GM12878 (cell line): ENCODE measurements at regions not wholly inside any gene's neighbourhood (a gene's known extent, or its start where the extent isn't known, plus 50 kb on each side); places are given as distances from the start of the nearest gene placed in this dataset.

Experiments used
- ATAC-seq: fragments of 200-7000 bp; cut with Tn5 transposase; 3 replicates; pipeline ENCODE4 v1.9.1; 2020; ENCODE audit warnings: mild to moderate bottlenecking, moderate library complexity
- BruUV-seq: library from RNA; stranded (reverse); fragments of 400-500 nt; replicated peaks from 2 replicates; lab custom pipeline; 2021; lab: Mats Ljungman, UMichigan
- CTCF ChIA-PET: fragments of 300-600 bp; sonication (Branson Sonifier 250); formaldehyde crosslinking; extraction: SDS; loops from one replicate; lab custom pipeline; 2021; ENCODE audit warnings: inconsistent platforms; lab: Yijun Ruan, JAX
- POLR2A ChIA-PET: fragments of 350-600 bp; formaldehyde crosslinking; extraction: SDS; loops from one replicate; lab custom pipeline; 2021; ENCODE audit warnings: inconsistent platforms; lab: Charles Lee
- RAD21 ChIA-PET: fragments of 300-600 bp; sonication (Branson Sonifier 250); formaldehyde crosslinking; loops from one replicate; lab custom pipeline; 2023; ENCODE audit warnings: antibody characterized with exemption; ENCODE audit not compliant: unreplicated experiment; lab: Charles Lee
- SMC1A ChIA-PET: fragments of 300-600 bp; sonication (Branson Sonifier 250); formaldehyde crosslinking; loops from one replicate; lab custom pipeline; 2023; ENCODE audit not compliant: unreplicated experiment, uncharacterized antibody; lab: Charles Lee
- DNase-seq: peaks from one replicate; pipeline ENCODE4 v3.0.0-alpha.2; 2011; ENCODE audit warnings: low read depth, low spot score
- FAIRE-seq: peaks from 3 replicates; lab custom pipeline; 2011; peaks lifted over from hg19 to GRCh38; lab: Jason Lieb, UNC
- H2AFZ ChIP-seq: 2 replicates; pipeline ENCODE4 v1.6.0; 2011; ENCODE audit warnings: low read depth, low read length, control low read depth; ENCODE audit not compliant: control insufficient read depth
- H3K27ac ChIP-seq: 2 replicates; pipeline ENCODE4 v1.5.1; 2011; ENCODE audit warnings: control low read depth; ENCODE audit not compliant: control insufficient read depth, insufficient read depth
- H3K27me3 ChIP-seq, 2 experiments: replicated peaks in 1 of 2; 2 replicates each; pipeline versions ENCODE4 v1.6.0 to v1.6.1; 2011; ENCODE audit warnings: low read length in 1 of 2; ENCODE audit not compliant: control insufficient read depth in 2 of 2, insufficient read depth in 2 of 2
- H3K36me3 ChIP-seq, 2 experiments: 2 replicates each; pipeline ENCODE4 v1.5.1; 2011; ENCODE audit warnings: low read length in 1 of 2; ENCODE audit not compliant: control insufficient read depth in 2 of 2, insufficient read depth in 2 of 2
- H3K4me1 ChIP-seq: 2 replicates; pipeline ENCODE4 v1.6.1; 2011; ENCODE audit warnings: mild to moderate bottlenecking, low read length, moderate library complexity, mixed read lengths; ENCODE audit not compliant: control insufficient read depth, insufficient read depth
- H3K4me2 ChIP-seq: 2 replicates; pipeline ENCODE4 v1.6.0; 2011; ENCODE audit warnings: control low read depth; ENCODE audit not compliant: control insufficient read depth, insufficient read depth
- H3K4me3 ChIP-seq: fragments of 200-600 bp; sonication (generic); 2 replicates; pipeline ENCODE4 v1.5.1; 2016
- H3K79me2 ChIP-seq: 2 replicates; pipeline ENCODE4 v1.6.0; 2011; ENCODE audit warnings: low read length; ENCODE audit not compliant: control insufficient read depth, insufficient read depth
- H3K9ac ChIP-seq: 2 replicates; pipeline ENCODE4 v1.8.0; 2011; ENCODE audit warnings: low read length, control low read depth, mixed read lengths; ENCODE audit not compliant: control insufficient read depth, insufficient read depth
- H3K9me3 ChIP-seq: replicated peaks from 3 replicates; pipeline ENCODE4 v1.5.1; 2011; ENCODE audit warnings: mild to moderate bottlenecking, low read length; ENCODE audit not compliant: control insufficient read depth, insufficient read depth
- H4K20me1 ChIP-seq: 2 replicates; pipeline ENCODE4 v1.6.0; 2011; ENCODE audit not compliant: control insufficient read depth, insufficient read depth
- BRCA1 ChIP-seq: IDR thresholded peaks from 2 replicates; pipeline ENCODE4 v1.6.1; 2011; ENCODE audit warnings: low read depth, low read length, improper control_type of control experiment
- CHD2 ChIP-seq: IDR thresholded peaks from 2 replicates; pipeline ENCODE4 v1.6.1; 2011; ENCODE audit warnings: low read depth, low read length, improper control_type of control experiment, borderline replicate concordance
- CREB1 ChIP-seq: IDR thresholded peaks from 2 replicates; pipeline ENCODE4 v1.6.1; 2012; ENCODE audit warnings: low read depth, mild to moderate bottlenecking, inconsistent platforms
- EED ChIP-seq: sonication (generic); IDR thresholded peaks from 2 replicates; pipeline ENCODE4 v1.6.1; 2016; ENCODE audit warnings: antibody characterized with exemption, low read depth
- IRF4 ChIP-seq: IDR thresholded peaks from 2 replicates; pipeline ENCODE4 v1.6.1; 2011; ENCODE audit warnings: low read depth, low read length
- MXI1 ChIP-seq: fragments of 150-350 bp; IDR thresholded peaks from 2 replicates; pipeline ENCODE4 v1.6.1; 2011; ENCODE audit warnings: low read depth, mild to moderate bottlenecking, inconsistent platforms, low read length, improper control_type of control experiment
- RUNX3 ChIP-seq: IDR thresholded peaks from 2 replicates; pipeline ENCODE4 v1.6.1; 2012; ENCODE audit warnings: low read length, inconsistent platforms
- TBL1XR1 ChIP-seq: IDR thresholded peaks from 2 replicates; pipeline ENCODE4 v1.6.1; 2012; ENCODE audit warnings: low read depth, low read length, improper control_type of control experiment
- WGBS: methylation state at CpG from one replicate; pipeline ENCODE4 v1.1.6; 2016; ENCODE audit warnings: low lambda C conversion rate; ENCODE audit not compliant: insufficient replicate concordance, insufficient coverage; ENCODE audit errors: missing lambda C conversion rate; 5-methylcytosine and 5-hydroxymethylcytosine counted together
- in situ Hi-C: fragments of 300-500 bp; cut with MboI; formaldehyde crosslinking; loops from 9 replicates; pipeline ENCODE4 v1.14.3; 2018; ENCODE audit warnings: mixed read lengths
- intact Hi-C: fragments of 100-400 bp; cut with micrococcal nuclease; formaldehyde crosslinking; loops from one replicate; pipeline ENCODE4 v1.14.2; 2022; ENCODE audit not compliant: unreplicated experiment
- TF ChIP-seq, protein P1 (sequence below): fragments of 450-650 bp; IDR thresholded peaks from 2 replicates; pipeline ENCODE4 v1.6.1; 2017; ENCODE audit warnings: mild to moderate bottlenecking
- TF ChIP-seq, protein P2 (sequence below): IDR thresholded peaks from 2 replicates; pipeline ENCODE4 v1.6.1; 2011; ENCODE audit warnings: low read depth, low read length, improper control_type of control experiment, borderline replicate concordance

DNA sequence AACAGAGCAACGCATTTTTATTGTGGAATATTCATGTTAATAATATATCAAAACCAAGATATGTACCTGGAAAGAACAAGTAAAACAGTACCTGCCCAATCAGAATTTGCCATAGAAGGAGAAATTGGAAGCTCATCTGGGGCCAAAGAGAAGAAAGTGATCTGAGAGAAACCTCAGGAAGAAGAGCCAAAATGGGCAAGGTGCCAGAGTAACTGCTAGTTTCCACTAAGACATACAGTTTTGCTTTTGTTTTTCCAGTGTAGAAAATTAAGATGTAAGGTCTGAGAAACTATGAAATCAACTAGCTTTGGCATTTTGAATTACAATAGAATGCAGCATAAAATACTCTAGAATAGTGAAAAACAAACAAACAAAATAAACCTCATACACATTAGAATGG, 2201.2 kb downstream of the ARAP2 start:
- 83% methylated on average over 1 of the region's 1 CpG for WGBS
- ChIA-PET RAD21 (no interaction called here), POLR2A (no interaction called here)
- H4K20me1 ChIP-seq, result no peaks in the 10 kb centered on the region
- no peaks in the 10 kb centered on the region for H3K27me3 ChIP-seq
- no peaks in the 10 kb centered on the region for H3K79me2 ChIP-seq
- no peak overlapping the region for H3K4me3 ChIP-seq
- H3K36me3 ChIP-seq, result no peaks in the 10 kb centered on the region
- H3K27ac ChIP-seq, result no peak overlapping the region
- H3K9me3 ChIP-seq, result no peaks in the 10 kb centered on the region
- DNase-seq, result no peak
- no peak overlapping the region for H2AFZ ChIP-seq
- no peak overlapping the region for H3K4me2 ChIP-seq
- no peak for TF ChIP-seq RUNX3
- TF ChIP-seq, protein P1, sequence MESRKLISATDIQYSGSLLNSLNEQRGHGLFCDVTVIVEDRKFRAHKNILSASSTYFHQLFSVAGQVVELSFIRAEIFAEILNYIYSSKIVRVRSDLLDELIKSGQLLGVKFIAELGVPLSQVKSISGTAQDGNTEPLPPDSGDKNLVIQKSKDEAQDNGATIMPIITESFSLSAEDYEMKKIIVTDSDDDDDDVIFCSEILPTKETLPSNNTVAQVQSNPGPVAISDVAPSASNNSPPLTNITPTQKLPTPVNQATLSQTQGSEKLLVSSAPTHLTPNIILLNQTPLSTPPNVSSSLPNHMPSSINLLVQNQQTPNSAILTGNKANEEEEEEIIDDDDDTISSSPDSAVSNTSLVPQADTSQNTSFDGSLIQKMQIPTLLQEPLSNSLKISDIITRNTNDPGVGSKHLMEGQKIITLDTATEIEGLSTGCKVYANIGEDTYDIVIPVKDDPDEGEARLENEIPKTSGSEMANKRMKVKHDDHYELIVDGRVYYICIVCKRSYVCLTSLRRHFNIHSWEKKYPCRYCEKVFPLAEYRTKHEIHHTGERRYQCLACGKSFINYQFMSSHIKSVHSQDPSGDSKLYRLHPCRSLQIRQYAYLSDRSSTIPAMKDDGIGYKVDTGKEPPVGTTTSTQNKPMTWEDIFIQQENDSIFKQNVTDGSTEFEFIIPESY, result no peak
- no peak for TF ChIP-seq CHD2
- no peak for TF ChIP-seq IRF4
- no peak for TF ChIP-seq TBL1XR1
- TF ChIP-seq MXI1, result no peak
- TF ChIP-seq BRCA1, result no peak
- TF ChIP-seq, protein P2, sequence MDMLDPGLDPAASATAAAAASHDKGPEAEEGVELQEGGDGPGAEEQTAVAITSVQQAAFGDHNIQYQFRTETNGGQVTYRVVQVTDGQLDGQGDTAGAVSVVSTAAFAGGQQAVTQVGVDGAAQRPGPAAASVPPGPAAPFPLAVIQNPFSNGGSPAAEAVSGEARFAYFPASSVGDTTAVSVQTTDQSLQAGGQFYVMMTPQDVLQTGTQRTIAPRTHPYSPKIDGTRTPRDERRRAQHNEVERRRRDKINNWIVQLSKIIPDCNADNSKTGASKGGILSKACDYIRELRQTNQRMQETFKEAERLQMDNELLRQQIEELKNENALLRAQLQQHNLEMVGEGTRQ, result no peak
- TF ChIP-seq EED, result no peak
- no peak for TF ChIP-seq CREB1
- TF ChIP-seq, all 136 proteins: peak for 0
- intact Hi-C loops (no loop called here), in situ Hi-C loops (no loop called here)
- BruUV-seq, result no TSS peak
- SMC1A ChIA-PET, result no interaction called here
- CTCF ChIA-PET, result no interaction called here
- Histone ChIP-seq H3K4me1 (no peaks in the 10 kb centered on the region), H3K9ac (no peak overlapping the region)
- no peak for FAIRE-seq
- ATAC-seq, result no peak
